H54 (cell line): ENCODE measurements at regions not wholly inside any gene's neighbourhood (a gene's known extent, or its start where the extent isn't known, plus 50 kb on each side); places are given as distances from the start of the nearest gene placed in this dataset.

Source experiments
- DNase-seq: peaks from one replicate; pipeline ENCODE4 v3.0.0; 2011; ENCODE audit warnings: low spot score, mixed read lengths; ENCODE audit not compliant: insufficient read length
- FAIRE-seq: peaks from 3 replicates; lab custom pipeline; 2011; peaks lifted over from hg19 to GRCh38; lab: Jason Lieb, UNC
- POLR2A ChIP-seq: IDR thresholded peaks from 2 replicates; pipeline ENCODE4 v1.6.1; 2011; ENCODE audit warnings: low read depth, mild to moderate bottlenecking, low read length

DNA sequence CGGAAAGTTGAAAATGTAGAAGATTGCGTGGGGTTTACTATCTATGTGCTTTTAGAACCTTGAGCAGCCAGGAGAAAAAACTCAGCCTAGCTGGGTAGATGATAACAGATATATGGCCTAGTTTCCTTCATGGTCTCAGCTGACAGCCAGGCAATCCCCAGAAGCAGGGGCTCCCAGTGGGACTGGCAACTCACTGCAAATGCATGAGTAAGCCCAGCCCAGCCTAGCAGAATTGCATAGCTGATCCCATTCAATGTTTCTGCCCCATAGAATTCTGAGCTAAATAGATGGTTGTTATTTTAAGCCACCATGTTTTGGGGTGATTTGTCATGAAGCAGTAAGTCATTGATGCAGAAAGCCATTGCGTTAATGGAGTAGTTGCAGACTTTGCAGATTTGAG lies 108.5 kb downstream of the ERCC5 start:
- no peak for FAIRE-seq
- no peak for DNase-seq
- no peak for TF ChIP-seq POLR2A

DNA sequence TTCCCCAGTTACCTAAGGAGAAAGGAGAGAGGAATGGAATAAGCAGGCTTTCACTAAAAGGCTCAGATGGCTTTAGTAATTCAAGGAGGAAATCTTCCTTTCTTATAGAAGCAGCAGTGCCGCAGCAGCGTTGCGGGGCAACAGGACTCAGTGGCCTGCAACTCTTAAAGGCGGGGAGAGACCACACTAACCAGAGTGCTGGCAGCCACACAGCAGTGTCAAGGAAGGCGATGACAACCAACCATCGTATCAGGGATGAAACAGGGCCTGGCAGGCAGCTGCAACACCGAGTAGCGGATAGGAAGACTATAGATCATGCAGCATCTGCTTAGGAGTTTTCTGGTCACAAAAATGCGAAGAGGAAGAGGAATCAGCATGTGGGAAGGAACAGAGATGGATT lies 106.0 kb downstream of the ERCC5 start:
- DNase-seq (no peak), FAIRE-seq (no peak)
- no peak for TF ChIP-seq POLR2A

DNA sequence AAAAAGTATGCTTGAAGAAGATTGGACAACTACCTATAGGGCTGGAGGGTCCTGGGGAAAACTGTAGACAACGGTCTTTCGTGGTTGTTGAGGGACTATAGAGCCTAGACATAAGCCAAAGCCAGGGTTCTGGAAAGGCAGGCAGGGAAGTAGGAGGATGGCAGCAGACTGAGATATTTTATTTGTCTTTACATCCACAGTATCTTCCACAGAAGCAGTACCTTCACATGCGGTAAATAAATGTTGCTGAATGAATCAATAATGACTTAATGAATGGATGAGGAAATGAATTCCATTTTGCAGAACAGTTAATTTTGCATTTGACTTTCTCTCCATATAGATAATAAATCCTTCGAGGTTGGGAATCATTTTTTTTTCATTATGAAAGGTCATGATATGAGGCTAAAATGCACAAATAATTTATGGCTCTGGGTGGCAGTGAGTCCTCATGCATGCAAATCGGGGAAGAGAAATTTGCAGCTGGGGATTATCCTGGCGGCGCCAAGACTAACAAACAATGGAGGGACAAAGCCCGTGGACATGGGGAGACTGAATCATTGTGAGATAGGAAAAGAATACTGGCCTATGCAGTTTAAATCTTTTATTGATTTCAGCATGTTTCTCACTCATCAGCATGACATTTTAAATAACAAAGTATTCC lies 102.0 kb downstream of the ERCC5 start:
- no peak for TF ChIP-seq POLR2A
- FAIRE-seq = no peak
- DNase-seq = no peak

DNA sequence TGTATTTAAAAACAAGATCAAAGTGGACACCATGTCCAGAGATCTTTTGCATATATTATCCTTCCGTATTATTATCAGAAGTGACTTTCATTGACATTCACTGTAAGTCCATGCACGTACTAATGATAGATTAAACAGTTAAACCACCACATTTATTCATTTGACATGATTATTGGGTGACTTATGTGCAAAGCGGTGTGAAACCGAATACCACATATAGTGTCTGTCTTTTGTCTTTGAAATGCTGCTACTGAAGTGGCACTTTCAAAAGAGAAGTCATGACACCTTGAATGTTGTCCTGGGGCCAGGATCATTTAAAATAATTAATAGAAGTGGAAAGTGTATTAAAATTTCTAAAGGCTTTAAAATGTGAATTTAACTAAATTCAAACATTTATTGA lies 100.1 kb downstream of the ERCC5 start:
- DNase-seq = no peak
- FAIRE-seq = no peak
- TF ChIP-seq POLR2A = no peak

DNA sequence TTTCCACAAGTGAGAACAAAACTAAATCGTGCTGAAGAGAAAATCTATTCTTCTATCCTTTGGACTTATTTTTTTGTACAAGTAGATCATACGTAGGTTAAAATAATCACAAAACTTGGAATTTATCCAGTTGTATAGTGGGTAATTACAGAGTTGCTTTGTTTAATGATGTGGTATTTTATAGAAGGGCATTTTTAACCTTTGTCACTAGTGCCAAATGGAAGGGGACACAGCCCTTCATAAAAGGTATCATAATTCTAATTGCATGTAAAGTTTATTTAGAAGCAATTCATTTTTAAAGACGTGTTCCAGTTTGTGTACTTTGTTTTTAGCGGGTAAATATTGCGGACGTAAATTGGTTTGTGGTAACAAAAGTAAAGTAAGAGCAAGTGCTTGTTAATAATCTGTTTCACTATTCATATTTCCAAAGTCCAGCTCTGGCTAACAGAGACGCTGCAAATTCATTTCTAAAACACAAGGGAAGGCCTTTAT lies 99.5 kb downstream of the ERCC5 start:
- no peak for DNase-seq
- no peak for TF ChIP-seq POLR2A
- no peak for FAIRE-seq

DNA sequence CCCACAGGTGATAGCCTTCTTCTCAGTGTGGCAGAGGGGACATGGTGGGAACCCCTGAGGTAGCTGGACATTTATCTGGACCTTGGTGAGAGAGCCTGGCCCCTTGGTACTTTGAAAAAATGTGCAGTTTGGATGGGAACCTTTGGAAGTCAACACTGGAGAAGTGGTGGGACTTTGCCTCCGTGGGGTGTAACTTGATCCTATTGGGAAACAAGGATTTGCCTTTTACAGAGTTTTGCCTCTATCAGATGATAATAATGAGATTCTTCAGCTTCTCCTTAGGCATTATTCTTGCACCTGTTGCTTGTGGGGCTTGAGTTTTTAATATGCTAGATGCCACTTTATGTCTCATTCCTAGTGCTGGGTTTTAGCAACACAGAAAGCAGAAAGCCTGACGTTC lies 99.0 kb downstream of the ERCC5 start:
- no peak for TF ChIP-seq POLR2A
- FAIRE-seq = no peak
- DNase-seq = no peak

DNA sequence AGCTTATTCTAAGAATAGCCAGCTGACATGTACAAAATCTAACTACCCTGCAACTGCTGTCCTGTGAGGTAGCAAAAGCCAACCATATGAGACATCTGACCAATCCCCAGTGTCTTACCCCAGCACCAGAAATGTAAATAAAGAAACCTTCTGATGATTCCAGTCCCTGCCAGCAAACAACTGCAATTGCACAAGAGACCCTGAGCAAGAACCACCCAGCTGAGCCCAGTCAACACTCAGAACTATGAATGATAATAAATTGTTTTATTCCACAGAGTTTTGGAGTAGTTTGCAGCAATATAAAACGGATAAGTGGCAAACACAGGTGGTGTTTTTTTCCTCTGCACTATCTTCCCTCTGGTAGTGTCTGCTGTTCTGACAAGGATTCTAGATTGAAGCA lies 94.9 kb downstream of the ERCC5 start:
- TF ChIP-seq POLR2A = no peak
- FAIRE-seq = no peak
- DNase-seq = no peak

DNA sequence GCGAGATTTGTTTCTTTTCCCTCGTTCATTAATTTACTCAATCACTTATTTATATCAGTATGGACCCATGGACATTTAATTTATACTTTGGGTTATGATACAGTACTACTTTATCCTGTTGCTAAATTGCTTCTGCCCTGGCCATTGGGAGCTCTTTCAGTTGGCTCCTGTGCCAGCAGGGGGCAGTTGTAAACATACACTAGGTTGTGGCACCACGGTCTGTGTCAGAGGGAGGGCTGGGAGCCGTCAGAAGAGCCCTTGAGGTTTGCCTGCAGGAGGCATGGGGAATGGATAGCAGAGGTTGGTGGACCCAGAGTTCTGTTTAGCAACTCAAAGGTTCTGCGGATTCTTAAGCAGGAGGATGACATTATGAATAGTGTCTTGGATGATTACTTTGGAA lies 94.3 kb downstream of the ERCC5 start:
- FAIRE-seq (no peak), DNase-seq (no peak)
- no peak for TF ChIP-seq POLR2A

DNA sequence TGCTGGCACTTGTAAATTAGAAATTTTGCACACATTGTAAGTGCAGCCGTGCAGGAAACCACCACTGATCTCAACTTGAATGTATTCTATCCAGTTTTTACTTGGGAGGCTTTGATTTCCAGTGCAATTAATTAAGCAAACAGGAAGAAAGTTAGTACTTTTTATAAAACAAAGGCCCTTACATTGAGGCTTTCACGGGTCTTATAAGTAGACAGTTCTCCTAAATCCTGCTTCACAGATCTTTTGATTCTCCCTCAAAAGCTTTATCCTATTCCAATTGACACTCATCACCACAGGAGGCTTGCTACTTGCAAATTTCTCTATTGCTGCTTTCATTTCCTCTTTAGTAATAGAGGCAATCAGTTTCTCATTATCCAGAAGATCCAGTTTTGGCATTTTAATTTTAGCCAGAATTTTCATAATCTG lies 90.1 kb downstream of the ERCC5 start:
- DNase-seq (no peak), FAIRE-seq (no peak)
- TF ChIP-seq POLR2A = no peak

DNA sequence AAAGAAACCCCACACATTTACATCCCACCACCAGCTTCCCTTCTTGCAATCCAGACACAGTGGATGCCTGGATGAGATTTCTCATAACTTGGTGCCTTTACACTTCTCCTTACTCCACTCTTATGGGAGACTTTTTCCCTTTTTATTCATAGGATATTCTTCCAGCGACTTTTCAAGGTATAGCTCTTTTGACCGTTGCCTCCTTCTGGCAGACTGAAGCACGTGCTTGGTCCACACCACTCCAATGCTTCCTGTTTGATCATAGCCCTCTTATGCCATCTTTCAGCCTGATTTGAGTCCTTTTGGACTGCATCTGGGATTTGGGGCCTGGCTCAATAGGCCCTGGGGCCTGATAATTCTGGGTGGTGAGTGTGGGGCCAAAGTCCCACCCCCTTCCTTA lies 87.7 kb downstream of the ERCC5 start:
- FAIRE-seq (no peak), DNase-seq (no peak)
- TF ChIP-seq POLR2A = no peak

DNA sequence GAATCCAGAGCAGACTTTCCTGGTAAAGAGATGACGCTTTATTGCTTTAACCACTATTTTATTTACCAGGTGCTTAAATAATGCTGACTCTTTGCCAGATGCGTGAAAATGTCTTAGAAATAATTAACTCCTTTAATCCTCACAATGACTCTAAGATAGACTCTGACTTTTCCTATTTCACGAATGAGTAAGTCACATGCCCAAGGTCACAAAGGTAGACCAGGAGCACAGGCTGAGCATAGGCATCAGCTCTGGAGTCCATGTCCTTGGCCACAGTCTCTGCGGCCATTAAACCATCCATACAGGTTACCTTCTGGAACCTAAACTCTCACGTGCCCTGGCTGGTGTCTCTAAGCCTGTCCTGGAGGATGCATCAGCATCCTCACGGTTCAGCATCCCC lies 87.3 kb downstream of the ERCC5 start:
- no peak for DNase-seq
- no peak for TF ChIP-seq POLR2A
- no peak for FAIRE-seq

DNA sequence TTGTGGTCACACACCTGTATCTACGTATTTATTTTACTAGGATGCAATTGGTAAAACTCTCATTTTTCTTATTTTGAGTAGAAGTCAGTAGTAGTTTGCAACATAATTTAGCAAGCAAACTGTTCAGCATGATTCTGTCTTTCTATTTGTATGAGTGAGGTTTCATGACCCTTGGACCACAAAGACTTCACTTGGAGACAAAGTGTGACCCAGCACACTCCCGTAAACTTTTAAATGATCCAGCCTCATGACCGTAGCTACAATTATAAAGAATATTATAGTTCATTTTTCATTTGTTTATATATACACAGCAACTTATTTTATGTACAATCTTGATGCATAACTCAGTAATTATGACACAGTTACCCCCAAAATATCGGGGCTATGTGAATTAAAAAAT lies 86.5 kb downstream of the ERCC5 start:
- FAIRE-seq = no peak
- no peak for TF ChIP-seq POLR2A
- DNase-seq = no peak

DNA sequence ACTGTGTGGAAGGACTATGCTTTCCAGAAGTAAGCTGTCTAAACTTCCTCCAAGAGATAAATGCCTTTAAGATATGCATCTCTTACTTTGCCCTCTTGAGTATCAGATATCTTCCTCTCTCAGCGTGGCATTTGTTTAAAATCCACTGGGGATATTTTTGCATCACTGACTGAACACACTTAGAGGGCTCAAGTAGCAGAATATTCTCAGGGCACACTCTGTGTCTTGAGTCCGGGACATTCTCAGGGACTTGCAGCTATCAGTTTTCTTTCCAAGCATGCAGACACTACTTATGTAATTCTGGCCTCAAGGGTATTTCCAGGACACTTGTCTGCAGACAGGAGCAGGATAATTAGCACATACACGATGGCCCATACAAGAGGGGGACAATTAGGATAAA lies 84.7 kb downstream of the ERCC5 start:
- no peak for DNase-seq
- no peak for FAIRE-seq
- no peak for TF ChIP-seq POLR2A

DNA sequence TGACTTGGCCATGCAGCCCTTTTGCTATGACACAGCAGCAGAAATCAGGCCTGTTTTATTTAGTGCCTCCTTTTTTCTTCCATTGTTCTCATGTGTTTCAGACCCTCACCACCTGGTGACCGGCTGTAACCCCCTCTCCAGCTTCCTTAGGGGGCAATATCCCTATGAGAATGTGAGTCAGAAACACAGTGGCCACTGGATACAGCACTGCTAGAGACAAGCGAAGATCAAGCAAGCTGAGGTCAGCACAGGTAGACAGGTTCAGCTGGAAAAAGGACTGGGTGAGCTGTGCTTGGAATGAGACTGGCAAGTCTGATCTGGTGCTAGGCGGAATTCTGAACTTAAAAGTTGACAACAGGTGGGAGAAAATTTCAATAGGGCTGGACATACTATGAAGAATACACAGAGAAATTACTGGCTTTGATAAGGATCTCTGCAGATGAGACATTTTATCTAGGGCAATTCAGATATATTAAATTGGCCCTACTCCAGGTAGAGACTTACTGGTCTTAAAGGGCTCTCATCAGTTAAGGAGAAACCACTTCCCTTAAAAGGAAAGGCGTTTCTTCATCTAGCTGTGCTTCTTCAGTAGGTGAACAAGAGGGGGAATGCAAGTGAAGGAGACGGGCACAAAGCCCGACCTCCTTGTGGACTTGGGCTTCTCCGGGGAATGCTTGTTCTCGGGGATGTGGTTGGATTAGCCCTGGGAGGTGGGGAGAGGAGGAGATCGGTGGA lies 83.3 kb downstream of the ERCC5 start:
- DNase-seq (no peak), FAIRE-seq (peak; percentile 6)
- no peak for TF ChIP-seq POLR2A
